ENCODE measurements at regions not wholly inside any gene's neighbourhood (a gene's known extent, or its start where the extent isn't known, plus 50 kb on each side); places are given as distances from the start of the nearest gene placed in this dataset.

- TF ChIP-seq TAF1 (IDR thresholded peaks at IDR 0.05; ENCODE audit: low read depth) (no peak), FOXM1 (IDR thresholded peaks at IDR 0.05; ENCODE audit: borderline replicate concordance, low read depth) (no peak), RAD21 (IDR thresholded peaks at IDR 0.05; ENCODE audit: low read depth) (no peak)
Measured at GRCh38 chr2:18870307-18870706, 280.9 kb upstream of the NT5C1B start.

GRCh38 chr2:18861951-18862350 is 272.6 kb upstream of the NT5C1B start:
- TF ChIP-seq REST (IDR thresholded peaks at IDR 0.05; ENCODE audit: low read depth) = no peak
- TF ChIP-seq CEBPB (IDR thresholded peaks at IDR 0.05) = no peak

- TF ChIP-seq USF1 (IDR thresholded peaks at IDR 0.05) (no peak), TEAD4 (IDR thresholded peaks at IDR 0.05) (no peak), YY1 (IDR thresholded peaks at IDR 0.05; ENCODE audit: low read depth) (no peak), ZBTB7A (IDR thresholded peaks at IDR 0.05; ENCODE audit: low read depth) (no peak)
Measured at GRCh38 chr2:18860179-18860578, 270.8 kb upstream of the NT5C1B start.

GRCh38 chr2:18856765-18857164 is 267.4 kb upstream of the NT5C1B start:
- TF ChIP-seq EP300 (IDR thresholded peaks at IDR 0.05; ENCODE audit: borderline replicate concordance) = no peak
- TF ChIP-seq CREB1 (IDR thresholded peaks at IDR 0.05; ENCODE audit: low read depth) = no peak
- no peak for TF ChIP-seq TCF12 (IDR thresholded peaks at IDR 0.05; ENCODE audit: low read depth)
- TF ChIP-seq TEAD4 (IDR thresholded peaks at IDR 0.05) = no peak
- no peak for TF ChIP-seq MAX (IDR thresholded peaks at IDR 0.05)
- no peak for TF ChIP-seq NFIC (IDR thresholded peaks at IDR 0.05)
- no peak for TF ChIP-seq TAF1 (IDR thresholded peaks at IDR 0.05; ENCODE audit: low read depth)
- no peak for TF ChIP-seq USF1 (IDR thresholded peaks at IDR 0.05)
- no peak for TF ChIP-seq FOXM1 (IDR thresholded peaks at IDR 0.05; ENCODE audit: borderline replicate concordance, low read depth)
- no peak for TF ChIP-seq RAD21 (IDR thresholded peaks at IDR 0.05; ENCODE audit: low read depth)
- no peak for TF ChIP-seq ZBTB7A (IDR thresholded peaks at IDR 0.05; ENCODE audit: low read depth)
- TF ChIP-seq REST (IDR thresholded peaks at IDR 0.05; ENCODE audit: low read depth) = no peak
- no peak for TF ChIP-seq EGR1 (IDR thresholded peaks at IDR 0.05)

- no peak for TF ChIP-seq EGR1 (IDR thresholded peaks at IDR 0.05)
- TF ChIP-seq EP300 (IDR thresholded peaks at IDR 0.05; ENCODE audit: borderline replicate concordance) = no peak
- TF ChIP-seq RAD21 (IDR thresholded peaks at IDR 0.05; ENCODE audit: low read depth) = peak; percentile 44
Measured at GRCh38 chr2:18855027-18855426, 265.7 kb upstream of the NT5C1B start.

- TF ChIP-seq TEAD4 (IDR thresholded peaks at IDR 0.05) (no peak), CREB1 (IDR thresholded peaks at IDR 0.05; ENCODE audit: low read depth) (no peak), USF1 (IDR thresholded peaks at IDR 0.05) (no peak), YY1 (IDR thresholded peaks at IDR 0.05; ENCODE audit: low read depth) (no peak), EP300 (IDR thresholded peaks at IDR 0.05; ENCODE audit: borderline replicate concordance) (no peak), CEBPB (IDR thresholded peaks at IDR 0.05) (no peak), ZBTB7A (IDR thresholded peaks at IDR 0.05; ENCODE audit: low read depth) (no peak), TCF12 (IDR thresholded peaks at IDR 0.05; ENCODE audit: low read depth) (no peak), NFIC (IDR thresholded peaks at IDR 0.05) (no peak), FOXM1 (IDR thresholded peaks at IDR 0.05; ENCODE audit: borderline replicate concordance, low read depth) (no peak), RAD21 (IDR thresholded peaks at IDR 0.05; ENCODE audit: low read depth) (no peak), REST (IDR thresholded peaks at IDR 0.05; ENCODE audit: low read depth) (no peak), TAF1 (IDR thresholded peaks at IDR 0.05; ENCODE audit: low read depth) (no peak), EGR1 (IDR thresholded peaks at IDR 0.05) (no peak)
Measured at GRCh38 chr2:18849841-18850578, 260.6 kb upstream of the NT5C1B start.
